Natural killer cell (primary cell): ENCODE measurements at regions not wholly inside any gene's neighbourhood (a gene's known extent, or its start where the extent isn't known, plus 50 kb on each side); places are given as distances from the start of the nearest gene placed in this dataset.

Experiments
- ATAC-seq, 3 donors: fragments of 150-1000 bp in 2 of 3; fragments of 200-7000 bp in 1 of 3; cut with Tn5 transposase; 1 replicate in 1 of 3; 2 replicates in 2 of 3; pipeline ENCODE4 v1.10.0; 2021; ENCODE audit warnings: mild to moderate bottlenecking in 2 of 3, moderate library complexity in 2 of 3
- DNase-seq, 2 donors: peaks; one replicate each; pipeline versions ENCODE4 v3.0.0 to v3.0.0-alpha.2; 2013 to 2021; ENCODE audit warnings: mixed read lengths in 1 of 2
- H3K27ac ChIP-seq: one replicate; pipeline ENCODE4 v1.5.1; 2013; ENCODE audit warnings: mild to moderate bottlenecking, low read length
- H3K27me3 ChIP-seq: one replicate; pipeline ENCODE4 v1.6.1; 2013; ENCODE audit warnings: low read length; ENCODE audit not compliant: control insufficient read depth, insufficient read depth
- H3K36me3 ChIP-seq: one replicate; pipeline ENCODE4 v1.6.1; 2013; ENCODE audit warnings: low read length; ENCODE audit not compliant: control insufficient read depth, insufficient read depth
- H3K4me1 ChIP-seq: one replicate; pipeline ENCODE4 v1.6.1; 2013; ENCODE audit warnings: low read length; ENCODE audit not compliant: control insufficient read depth, insufficient read depth
- H3K4me3 ChIP-seq: one replicate; pipeline ENCODE4 v1.5.1; 2013; ENCODE audit warnings: low read length
- H3K9me3 ChIP-seq: one replicate; pipeline ENCODE4 v1.6.1; 2013; ENCODE audit warnings: low read length; ENCODE audit not compliant: control insufficient read depth, insufficient read depth
- H3K27ac Mint-ChIP-seq, 2 donors: one replicate each; pipeline ENCODE4 v1.8.0; 2022; ENCODE audit warnings: mild to moderate bottlenecking in 2 of 2, mixed read lengths in 2 of 2, moderate library complexity in 1 of 2
- H3K27me3 Mint-ChIP-seq, 2 donors: one replicate each; pipeline ENCODE4 v1.8.0; 2022; ENCODE audit warnings: low read depth in 2 of 2, mixed read lengths in 2 of 2
- H3K36me3 Mint-ChIP-seq: one replicate; pipeline ENCODE4 v1.8.0; 2022; ENCODE audit warnings: mixed read lengths
- H3K4me1 Mint-ChIP-seq, 2 donors: one replicate each; pipeline ENCODE4 v1.8.0; 2022; ENCODE audit warnings: mixed read lengths in 2 of 2
- H3K4me3 Mint-ChIP-seq: one replicate; pipeline ENCODE4 v1.8.0; 2022; ENCODE audit warnings: mild to moderate bottlenecking, moderate library complexity, mixed read lengths
- H3K9me3 Mint-ChIP-seq, 2 donors: one replicate each; pipeline ENCODE4 v1.8.0; 2022; ENCODE audit warnings: mixed read lengths in 2 of 2
- WGBS: methylation state at CpG from one replicate; pipeline ENCODE4 v1.1.7; 2013; ENCODE audit warnings: missing lambda C conversion rate; ENCODE audit not compliant: insufficient coverage; 5-methylcytosine and 5-hydroxymethylcytosine counted together
- intact Hi-C: fragments of 100-400 bp; cut with micrococcal nuclease; formaldehyde crosslinking; loops from one replicate; pipeline ENCODE4 v1.14.2; 2022
- TF ChIP-seq, protein P1 (sequence below): fragments of 200-600 bp; IDR thresholded peaks from one replicate; pipeline ENCODE4 v1.8.0; 2022; ENCODE audit warnings: antibody characterized with exemption

DNA sequence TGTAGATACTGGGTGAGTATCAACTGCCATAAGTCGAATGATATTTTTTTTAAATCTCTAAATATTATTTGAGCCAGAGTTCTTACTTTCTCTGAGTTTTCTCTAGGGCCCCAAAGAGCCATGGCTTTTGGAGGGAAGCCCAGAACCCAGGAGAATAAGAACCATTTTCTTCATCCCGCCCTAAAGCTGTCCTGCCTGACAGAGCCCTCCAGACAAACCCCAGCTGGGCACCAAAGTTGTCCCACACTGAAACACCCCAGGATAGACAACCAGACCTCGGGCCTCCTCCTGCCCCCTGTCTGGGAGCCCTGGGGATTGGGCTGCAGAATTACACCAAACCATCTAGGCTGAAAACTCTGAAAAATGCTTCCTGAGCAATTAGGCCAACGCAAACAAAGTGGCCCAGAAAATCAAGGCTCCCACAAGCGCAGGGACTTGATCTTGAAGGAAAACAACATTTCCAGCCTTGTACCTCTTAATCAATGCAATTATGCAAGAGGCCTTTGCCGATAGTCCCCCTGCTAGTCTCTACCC lies 113.1 kb downstream of the RRAGC start:
- H3K4me1 ChIP-seq = no peaks in the 10 kb centered on the region
- no peaks in the 10 kb centered on the region for H3K9me3 Mint-ChIP-seq
- H3K36me3 Mint-ChIP-seq = no peaks in the 10 kb centered on the region
- H3K4me1 Mint-ChIP-seq = no peaks in the 10 kb centered on the region
- H3K36me3 ChIP-seq = no peaks in the 10 kb centered on the region
- H3K4me3 Mint-ChIP-seq = no peak overlapping the region
- no peaks in the 10 kb centered on the region for H3K9me3 ChIP-seq
- no peak overlapping the region for H3K27ac Mint-ChIP-seq
- H3K27me3 Mint-ChIP-seq = peaks cover 7 to 15% of the 10 kb centered on the region in 2 donors
- intact Hi-C loops = no loop called here
- DNase-seq = no peak
- no peak overlapping the region for H3K27ac ChIP-seq
- no peaks in the 10 kb centered on the region for H3K27me3 ChIP-seq
- ATAC-seq = no peak
- TF ChIP-seq, protein P1, sequence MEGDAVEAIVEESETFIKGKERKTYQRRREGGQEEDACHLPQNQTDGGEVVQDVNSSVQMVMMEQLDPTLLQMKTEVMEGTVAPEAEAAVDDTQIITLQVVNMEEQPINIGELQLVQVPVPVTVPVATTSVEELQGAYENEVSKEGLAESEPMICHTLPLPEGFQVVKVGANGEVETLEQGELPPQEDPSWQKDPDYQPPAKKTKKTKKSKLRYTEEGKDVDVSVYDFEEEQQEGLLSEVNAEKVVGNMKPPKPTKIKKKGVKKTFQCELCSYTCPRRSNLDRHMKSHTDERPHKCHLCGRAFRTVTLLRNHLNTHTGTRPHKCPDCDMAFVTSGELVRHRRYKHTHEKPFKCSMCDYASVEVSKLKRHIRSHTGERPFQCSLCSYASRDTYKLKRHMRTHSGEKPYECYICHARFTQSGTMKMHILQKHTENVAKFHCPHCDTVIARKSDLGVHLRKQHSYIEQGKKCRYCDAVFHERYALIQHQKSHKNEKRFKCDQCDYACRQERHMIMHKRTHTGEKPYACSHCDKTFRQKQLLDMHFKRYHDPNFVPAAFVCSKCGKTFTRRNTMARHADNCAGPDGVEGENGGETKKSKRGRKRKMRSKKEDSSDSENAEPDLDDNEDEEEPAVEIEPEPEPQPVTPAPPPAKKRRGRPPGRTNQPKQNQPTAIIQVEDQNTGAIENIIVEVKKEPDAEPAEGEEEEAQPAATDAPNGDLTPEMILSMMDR = no peak
- no peak overlapping the region for H3K4me3 ChIP-seq
- WGBS = 78% methylated on average over 4 of the region's 6 CpGs

- no peaks in the 10 kb centered on the region for H3K9me3 ChIP-seq
- DNase-seq (no peak), ATAC-seq (no peak)
- no peaks in the 10 kb centered on the region for H3K4me1 ChIP-seq
- no peaks in the 10 kb centered on the region for H3K36me3 ChIP-seq
- Mint-ChIP-seq H3K36me3 (no peaks in the 10 kb centered on the region), H3K27me3 (peaks cover 10 to 15% of the 10 kb centered on the region in 2 donors), H3K27ac (no peak overlapping the region), H3K4me1 (no peaks in the 10 kb centered on the region), H3K9me3 (no peaks in the 10 kb centered on the region), H3K4me3 (no peak overlapping the region)
- no peak overlapping the region for H3K4me3 ChIP-seq
- intact Hi-C loops = no loop called here
- 85% methylated on average over 9 of the region's 9 CpGs for WGBS
- no peaks in the 10 kb centered on the region for H3K27me3 ChIP-seq
- TF ChIP-seq, protein P1 = no peak
- H3K27ac ChIP-seq = no peak overlapping the region
Observed at GRCh38 chr1:38745476-38746401, 113.8 kb downstream of the RRAGC start.

DNA sequence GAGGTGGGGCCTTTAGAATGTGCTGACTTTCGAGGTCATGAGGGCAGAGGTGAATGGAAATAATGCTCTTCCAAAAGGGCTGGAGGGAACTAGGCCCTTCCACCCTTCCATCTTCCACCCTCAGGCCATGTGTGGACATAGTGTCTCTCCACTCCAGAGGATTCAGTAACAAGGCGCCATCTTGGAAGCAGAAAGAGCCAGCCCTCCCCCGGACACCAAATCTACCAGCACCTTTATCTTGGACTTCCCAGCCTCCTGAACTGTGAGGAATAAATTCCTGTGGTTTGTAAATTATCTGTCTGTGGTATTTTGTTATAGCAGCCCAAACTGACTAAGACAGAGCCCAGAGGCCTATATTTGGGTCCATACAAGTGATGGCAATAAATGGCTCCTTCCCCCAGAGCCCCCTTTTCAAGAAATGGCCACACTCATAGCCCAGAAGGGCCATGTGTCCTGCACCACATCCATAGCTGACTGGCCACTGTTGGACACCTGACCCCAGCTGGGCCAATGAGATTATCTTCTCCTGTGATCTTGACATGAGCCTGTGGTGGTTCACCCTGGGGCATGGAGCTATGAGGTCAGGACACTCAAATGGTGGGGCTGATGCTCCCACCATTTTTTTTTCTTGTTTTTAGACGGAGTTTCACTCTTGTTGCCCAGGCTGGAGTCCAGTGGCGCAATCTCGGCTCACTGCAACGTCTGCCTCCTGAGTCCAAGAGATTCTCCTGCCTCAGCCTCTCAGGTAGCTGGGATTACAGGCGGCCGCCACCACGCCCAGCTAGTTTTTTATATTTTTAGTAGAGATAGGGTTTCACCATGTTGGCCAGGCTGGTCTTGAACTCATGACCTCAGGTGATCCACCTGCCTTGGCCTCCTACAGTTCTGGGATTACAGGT lies 114.9 kb downstream of the RRAGC start:
- 89% methylated on average over 8 of the region's 10 CpGs for WGBS
- H3K27me3 Mint-ChIP-seq = peaks cover 3 to 5% of the 10 kb centered on the region in 2 donors
- no peaks in the 10 kb centered on the region for H3K36me3 Mint-ChIP-seq
- TF ChIP-seq, protein P1 = no peak
- H3K4me1 Mint-ChIP-seq = no peaks in the 10 kb centered on the region
- H3K27me3 ChIP-seq = no peaks in the 10 kb centered on the region
- H3K36me3 ChIP-seq = no peaks in the 10 kb centered on the region
- no peaks in the 10 kb centered on the region for H3K4me1 ChIP-seq
- H3K27ac ChIP-seq = no peak overlapping the region
- no peak overlapping the region for H3K4me3 Mint-ChIP-seq
- no peaks in the 10 kb centered on the region for H3K9me3 ChIP-seq
- intact Hi-C loops = no loop called here
- H3K4me3 ChIP-seq = no peak overlapping the region
- DNase-seq (no peak), ATAC-seq (no peak)
- no peak overlapping the region for H3K27ac Mint-ChIP-seq
- H3K9me3 Mint-ChIP-seq = no peaks in the 10 kb centered on the region
